OCI-LY3 (cell line): ENCODE measurements at regions not wholly inside any gene's neighbourhood (a gene's known extent, or its start where the extent isn't known, plus 50 kb on each side); places are given as distances from the start of the nearest gene placed in this dataset.

ENCODE experiments used
- EZH2phosphoT487 ChIP-seq: fragments of 200-600 bp; shearing (Covaris generic); IDR thresholded peaks from 2 replicates; pipeline ENCODE4 v1.6.1; 2018; ENCODE audit warnings: antibody characterized with exemption, mixed run types, low read depth
- TF ChIP-seq, protein P1 (sequence below): fragments of 200-600, 300-600 bp; sonication (generic); IDR thresholded peaks from 2 replicates; pipeline ENCODE4 v1.5.1; 2014; ENCODE audit warnings: antibody characterized with exemption, low read length, low read depth

DNA sequence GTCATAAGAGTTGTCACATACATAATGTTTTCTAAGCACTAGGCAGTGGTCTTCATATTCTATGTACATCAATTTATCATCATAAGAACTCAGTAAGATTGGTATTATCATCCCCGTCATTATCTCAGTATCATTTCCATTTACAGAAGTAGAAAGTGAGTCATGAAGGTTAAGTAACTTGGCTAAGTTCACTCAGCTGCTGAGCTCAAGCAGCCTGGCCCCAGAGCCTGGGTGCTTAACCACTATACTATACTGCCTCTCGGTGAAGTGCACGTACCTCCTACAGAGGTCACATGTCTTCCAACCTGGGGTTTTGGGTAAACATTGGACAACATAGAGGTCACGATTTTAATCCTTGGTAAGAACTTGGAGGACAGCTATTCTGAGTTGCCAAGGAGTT lies 161.5 kb upstream of the GATB start:
- TF ChIP-seq, protein P1, sequence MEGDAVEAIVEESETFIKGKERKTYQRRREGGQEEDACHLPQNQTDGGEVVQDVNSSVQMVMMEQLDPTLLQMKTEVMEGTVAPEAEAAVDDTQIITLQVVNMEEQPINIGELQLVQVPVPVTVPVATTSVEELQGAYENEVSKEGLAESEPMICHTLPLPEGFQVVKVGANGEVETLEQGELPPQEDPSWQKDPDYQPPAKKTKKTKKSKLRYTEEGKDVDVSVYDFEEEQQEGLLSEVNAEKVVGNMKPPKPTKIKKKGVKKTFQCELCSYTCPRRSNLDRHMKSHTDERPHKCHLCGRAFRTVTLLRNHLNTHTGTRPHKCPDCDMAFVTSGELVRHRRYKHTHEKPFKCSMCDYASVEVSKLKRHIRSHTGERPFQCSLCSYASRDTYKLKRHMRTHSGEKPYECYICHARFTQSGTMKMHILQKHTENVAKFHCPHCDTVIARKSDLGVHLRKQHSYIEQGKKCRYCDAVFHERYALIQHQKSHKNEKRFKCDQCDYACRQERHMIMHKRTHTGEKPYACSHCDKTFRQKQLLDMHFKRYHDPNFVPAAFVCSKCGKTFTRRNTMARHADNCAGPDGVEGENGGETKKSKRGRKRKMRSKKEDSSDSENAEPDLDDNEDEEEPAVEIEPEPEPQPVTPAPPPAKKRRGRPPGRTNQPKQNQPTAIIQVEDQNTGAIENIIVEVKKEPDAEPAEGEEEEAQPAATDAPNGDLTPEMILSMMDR = no peak
- no peak for TF ChIP-seq EZH2phosphoT487
